Esophagus (tissue), 2 donors: ENCODE measurements at regions not wholly inside any gene's neighbourhood (a gene's known extent, or its start where the extent isn't known, plus 50 kb on each side); places are given as distances from the start of the nearest gene placed in this dataset.

Source experiments
- H3K27ac ChIP-seq, 2 donors: one replicate each; pipeline ENCODE4 v1.5.1; 2013; ENCODE audit warnings: low read depth in 2 of 2, mild to moderate bottlenecking in 2 of 2, inconsistent platforms in 1 of 2, low read length in 1 of 2, moderate library complexity in 1 of 2
- H3K27me3 ChIP-seq, 2 donors: one replicate each; pipeline ENCODE4 v1.6.1; 2013; ENCODE audit warnings: low read length in 2 of 2, control low read depth in 1 of 2, mild to moderate bottlenecking in 1 of 2; ENCODE audit not compliant: insufficient read depth in 2 of 2, control insufficient read depth in 1 of 2
- H3K36me3 ChIP-seq, 2 donors: one replicate each; pipeline ENCODE4 v1.6.1; 2013; ENCODE audit warnings: low read length in 1 of 2; ENCODE audit not compliant: control insufficient read depth in 2 of 2, insufficient read depth in 2 of 2
- H3K4me1 ChIP-seq, 2 donors: one replicate each; pipeline ENCODE4 v1.6.1; 2013; ENCODE audit warnings: low read length in 1 of 2; ENCODE audit not compliant: control insufficient read depth in 2 of 2, insufficient read depth in 2 of 2
- H3K4me3 ChIP-seq, 2 donors: one replicate each; pipeline ENCODE4 v1.5.1; 2013; ENCODE audit warnings: low read length in 2 of 2, mild to moderate bottlenecking in 2 of 2, low read depth in 1 of 2, moderate library complexity in 1 of 2
- H3K9me3 ChIP-seq, 2 donors: one replicate each; pipeline ENCODE4 v1.6.1; 2013; ENCODE audit warnings: mild to moderate bottlenecking in 2 of 2, low read depth in 1 of 2, low read length in 1 of 2, moderate library complexity in 1 of 2; ENCODE audit not compliant: control insufficient read depth in 2 of 2, insufficient read depth in 1 of 2
- whole genome bisulfite sequencing, 2 donors: extraction: QIAGEN DNeasy Blood & Tissue Kit; methylation state at CpG; one replicate each; pipeline ENCODE4 v1.1.7; 2013; 5-methylcytosine and 5-hydroxymethylcytosine counted together
- donor health status: healthy with polysubstance abuse.
- donor health status: Bipolar disorder and iron deficiency.

DNA sequence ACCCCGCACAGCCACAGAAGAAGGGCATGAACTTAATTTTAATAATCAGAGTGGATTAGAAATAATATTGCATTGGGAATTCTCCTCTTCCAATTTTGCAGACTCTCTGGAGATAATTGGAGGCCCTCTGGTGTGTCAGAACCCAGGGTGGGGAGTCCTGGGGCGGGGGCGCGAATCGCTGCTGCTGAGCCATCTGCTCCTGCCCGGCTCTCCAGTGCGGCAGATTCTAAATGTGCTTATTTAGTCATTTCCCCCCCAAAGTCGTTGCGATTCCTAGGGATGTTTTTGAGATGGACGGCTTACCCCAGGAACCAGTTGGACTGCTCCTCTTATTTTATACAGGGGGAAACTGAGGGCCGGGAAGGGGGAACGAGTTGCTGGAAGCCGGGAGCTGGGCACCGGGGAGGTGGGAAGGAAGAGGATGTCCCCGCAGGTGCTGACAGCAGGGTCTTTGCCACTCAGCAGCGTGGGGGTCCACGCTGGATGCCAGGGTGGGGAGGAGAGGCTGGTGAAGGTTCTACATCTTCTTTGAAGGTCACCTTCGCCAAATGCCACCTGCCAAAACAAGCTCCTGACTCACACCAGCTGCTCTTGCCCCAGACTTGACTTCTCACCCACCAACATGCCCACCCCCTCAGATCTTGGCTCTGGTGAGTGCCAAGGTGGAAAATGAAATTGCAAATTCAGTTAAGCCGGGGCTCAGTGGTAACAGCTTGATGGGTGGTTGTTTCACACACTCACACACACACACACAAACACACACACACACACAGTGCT, 91.3 kb upstream of the PRR23E start:
- H3K27ac ChIP-seq, result no peak overlapping the region
- H3K9me3 ChIP-seq, result no peaks in the 10 kb centered on the region
- H3K4me1 ChIP-seq, result peaks cover 0 to 3% of the 10 kb centered on the region in 2 donors
- H3K4me3 ChIP-seq, result no peak overlapping the region
- H3K36me3 ChIP-seq, result no peaks in the 10 kb centered on the region
- 87 to 88% methylated on average over 19 of the region's 19 CpGs for WGBS, 2 donors
- peaks cover 0 to 2% of the 10 kb centered on the region in 2 donors for H3K27me3 ChIP-seq

DNA sequence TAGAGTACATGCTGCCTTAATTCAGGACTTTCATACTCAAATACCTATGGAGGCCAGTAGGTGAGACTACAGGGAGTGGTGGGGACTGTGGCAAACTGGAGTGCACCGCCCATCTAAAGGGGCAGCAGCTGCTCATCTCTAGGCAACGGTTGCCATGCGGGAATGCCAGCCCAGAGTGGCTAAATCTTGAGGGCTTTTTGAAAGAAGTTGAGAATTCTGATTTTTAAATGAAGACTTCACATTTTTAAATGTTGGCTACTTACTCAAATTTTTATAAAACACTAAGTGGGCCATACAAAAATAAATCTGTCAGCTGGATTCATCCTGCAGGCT, 90.8 kb upstream of the PRR23E start:
- Histone ChIP-seq H3K27me3 (peaks cover 0 to 2% of the 10 kb centered on the region in 2 donors), H3K36me3 (no peaks in the 10 kb centered on the region), H3K9me3 (no peaks in the 10 kb centered on the region), H3K4me3 (no peak overlapping the region), H3K4me1 (peaks cover 0 to 3% of the 10 kb centered on the region in 2 donors), H3K27ac (no peak overlapping the region)
- 95 to 97% methylated on average over 3 of the region's 3 CpGs for WGBS, 2 donors

DNA sequence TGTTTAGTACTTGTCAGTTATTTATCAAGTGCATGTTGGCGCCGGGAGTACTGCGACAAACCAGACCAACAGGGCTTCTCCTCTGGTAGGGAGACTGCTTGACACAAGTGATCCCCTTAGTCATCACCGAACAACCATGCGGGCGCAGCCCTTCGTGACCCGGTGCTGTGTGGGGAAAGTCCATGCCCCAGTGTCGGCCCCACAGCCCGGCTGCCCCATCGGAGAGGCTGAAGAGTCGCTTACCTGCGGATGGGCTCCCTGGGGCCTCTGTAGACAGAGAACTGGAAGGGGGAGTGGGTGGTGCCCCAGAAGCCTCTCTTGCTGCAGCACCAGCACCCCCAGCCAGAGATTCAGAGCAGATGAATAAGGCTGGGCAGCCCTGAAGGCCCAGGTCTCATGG, 90.3 kb upstream of the PRR23E start:
- Histone ChIP-seq H3K27me3 (peaks cover 0 to 2% of the 10 kb centered on the region in 2 donors), H3K9me3 (no peaks in the 10 kb centered on the region), H3K4me3 (no peak overlapping the region), H3K36me3 (no peaks in the 10 kb centered on the region), H3K27ac (no peak overlapping the region), H3K4me1 (peaks cover 0 to 3% of the 10 kb centered on the region in 2 donors)
- WGBS, 2 donors, result 91 to 93% methylated on average over 13 of the region's 13 CpGs

DNA sequence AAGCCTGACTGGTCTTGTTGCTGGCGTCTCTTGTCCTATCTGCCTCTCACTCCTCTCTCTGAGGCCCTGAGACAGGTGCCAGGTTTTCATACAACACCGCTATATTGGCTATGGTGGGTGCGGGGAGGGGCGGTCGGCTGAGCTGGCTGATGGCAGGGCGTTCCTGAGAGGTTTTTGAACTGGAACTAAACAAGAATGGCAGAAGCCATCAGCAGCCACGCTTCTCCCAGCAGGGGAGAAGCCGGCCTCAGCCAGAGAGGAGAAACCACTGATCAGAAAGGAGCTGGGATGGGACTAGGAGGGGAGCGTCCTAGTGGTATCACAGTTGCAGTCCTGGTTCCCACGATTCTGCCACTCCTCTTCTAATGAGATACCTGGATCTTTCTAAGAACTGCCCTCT, 89.9 kb upstream of the PRR23E start:
- Histone ChIP-seq H3K4me3 (no peak overlapping the region), H3K27ac (no peak overlapping the region), H3K4me1 (peaks cover 0 to 3% of the 10 kb centered on the region in 2 donors), H3K36me3 (no peaks in the 10 kb centered on the region), H3K27me3 (peaks cover 0 to 2% of the 10 kb centered on the region in 2 donors), H3K9me3 (no peaks in the 10 kb centered on the region)
- 69 to 71% methylated on average over 10 of the region's 10 CpGs for WGBS, 2 donors

DNA sequence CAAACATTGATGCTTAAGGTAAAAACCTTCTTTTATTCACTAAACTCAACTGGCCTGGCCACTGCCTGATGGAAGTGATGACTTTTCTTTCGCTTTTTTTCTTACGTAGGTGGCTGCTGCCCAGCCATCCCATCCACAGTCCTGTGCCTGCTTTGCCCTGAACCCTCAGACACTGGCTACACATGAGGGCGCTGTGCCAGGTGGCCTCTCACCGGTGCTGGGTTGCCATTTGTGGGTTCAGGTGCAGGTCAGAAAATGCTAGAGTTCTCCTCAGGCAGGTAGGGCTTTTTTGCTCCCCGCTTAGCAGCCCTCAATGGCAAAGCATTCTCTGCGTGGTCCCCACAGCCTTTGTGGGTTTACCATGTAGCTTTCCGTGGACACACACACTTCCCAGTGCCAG, 88.3 kb upstream of the PRR23E start:
- H3K4me1 ChIP-seq, result peaks cover 0 to 3% of the 10 kb centered on the region in 2 donors
- H3K27me3 ChIP-seq, result peaks cover 0 to 2% of the 10 kb centered on the region in 2 donors
- no peaks in the 10 kb centered on the region for H3K36me3 ChIP-seq
- no peak overlapping the region for H3K4me3 ChIP-seq
- no peaks in the 10 kb centered on the region for H3K9me3 ChIP-seq
- WGBS, 2 donors, result 83 to 87% methylated on average over 7 of the region's 7 CpGs
- H3K27ac ChIP-seq, result no peak overlapping the region

DNA sequence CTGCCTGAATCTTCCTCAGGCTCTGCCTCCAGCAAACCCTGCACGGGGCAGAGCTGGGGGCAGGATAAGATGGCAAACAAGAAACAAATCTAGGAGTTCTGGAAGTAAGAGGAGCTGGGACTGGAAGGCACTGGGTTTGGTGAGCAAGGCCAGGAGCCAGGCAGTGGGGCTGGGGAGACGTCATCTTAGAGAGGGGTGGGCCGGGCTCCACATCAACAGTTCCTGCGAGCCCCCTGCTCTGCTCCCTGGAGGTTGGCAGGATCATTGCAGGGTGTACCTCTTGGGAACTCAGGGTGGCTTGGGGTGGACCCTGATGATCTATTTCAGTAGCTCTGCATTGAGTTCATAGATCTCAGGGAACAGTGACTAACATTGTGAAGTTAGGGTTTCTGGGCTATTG, 87.3 kb upstream of the PRR23E start:
- Histone ChIP-seq H3K9me3 (no peaks in the 10 kb centered on the region), H3K4me3 (no peak overlapping the region), H3K27ac (no peak overlapping the region), H3K27me3 (peaks cover 0 to 2% of the 10 kb centered on the region in 2 donors), H3K4me1 (peaks cover 0 to 3% of the 10 kb centered on the region in 2 donors), H3K36me3 (no peaks in the 10 kb centered on the region)
- WGBS, 2 donors, result 76 to 77% methylated on average over 4 of the region's 4 CpGs

DNA sequence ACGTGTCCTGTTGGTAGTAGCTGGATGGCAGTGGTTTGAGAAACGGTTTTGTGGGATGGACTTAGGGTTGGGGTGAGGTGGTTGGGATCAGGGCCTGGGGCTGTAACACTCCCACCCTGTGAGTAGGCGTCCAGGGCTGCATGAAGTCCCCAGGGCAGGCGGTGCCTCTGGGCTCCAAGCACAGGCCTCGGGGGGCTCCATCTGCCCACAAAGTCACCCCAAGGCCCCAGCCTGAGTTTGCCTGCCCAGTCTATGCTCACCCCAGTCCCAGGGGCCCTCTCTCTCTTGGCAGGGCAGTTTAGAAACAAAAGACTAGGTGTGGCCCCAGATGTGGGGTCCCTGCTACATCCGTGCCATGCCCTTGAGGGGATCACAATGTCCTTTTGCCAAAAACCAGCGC, 86.9 kb upstream of the PRR23E start:
- H3K4me1 ChIP-seq, result peaks cover 0 to 3% of the 10 kb centered on the region in 2 donors
- peaks cover 0 to 2% of the 10 kb centered on the region in 2 donors for H3K27me3 ChIP-seq
- H3K9me3 ChIP-seq, result no peaks in the 10 kb centered on the region
- no peak overlapping the region for H3K4me3 ChIP-seq
- H3K27ac ChIP-seq, result no peak overlapping the region
- no peaks in the 10 kb centered on the region for H3K36me3 ChIP-seq
- 79 to 82% methylated on average over 7 of the region's 7 CpGs for WGBS, 2 donors

DNA sequence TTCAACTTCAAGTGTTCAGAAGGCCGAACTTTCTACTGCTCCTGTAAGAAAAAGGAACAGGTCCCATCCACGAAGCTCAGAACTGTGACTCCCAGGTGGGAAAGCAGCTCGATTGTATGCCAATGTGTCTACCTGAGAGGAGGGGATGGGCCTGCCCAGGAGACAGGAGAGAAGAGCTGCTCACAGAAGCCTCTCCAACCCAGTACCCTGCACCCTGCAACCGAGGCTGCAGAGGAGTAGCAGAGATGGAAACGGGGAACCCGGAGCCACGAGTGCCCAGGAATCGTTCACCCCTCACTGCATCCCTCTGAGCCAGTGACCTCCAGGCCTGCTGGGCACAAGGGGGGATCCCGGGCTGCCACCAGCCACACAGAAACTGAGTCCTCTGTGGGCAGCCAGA, 86.5 kb upstream of the PRR23E start:
- no peaks in the 10 kb centered on the region for H3K9me3 ChIP-seq
- H3K4me1 ChIP-seq, result peaks cover 0 to 3% of the 10 kb centered on the region in 2 donors
- no peak overlapping the region for H3K4me3 ChIP-seq
- no peak overlapping the region for H3K27ac ChIP-seq
- H3K27me3 ChIP-seq, result peaks cover 0 to 2% of the 10 kb centered on the region in 2 donors
- no peaks in the 10 kb centered on the region for H3K36me3 ChIP-seq
- WGBS, 2 donors, result 78 to 79% methylated on average over 9 of the region's 9 CpGs

DNA sequence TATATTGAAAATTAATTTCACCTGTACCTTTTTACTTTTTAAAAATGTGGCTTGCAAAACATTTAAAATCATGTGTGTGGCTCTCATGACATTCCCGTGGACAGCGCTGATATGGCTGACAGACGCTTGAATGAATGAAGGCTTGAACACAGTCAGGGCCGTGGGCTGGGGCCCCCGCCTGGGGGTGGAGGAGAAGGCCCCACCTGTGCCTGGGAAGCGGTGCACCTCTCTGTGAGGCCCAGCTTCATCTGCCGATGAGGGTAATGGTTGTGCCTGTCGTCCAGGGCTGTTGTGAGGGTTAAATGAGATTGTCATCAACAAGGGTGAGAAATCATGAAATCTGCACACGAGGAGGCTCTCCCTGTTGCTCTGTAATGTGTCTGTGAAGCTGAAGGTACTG, 85.9 kb upstream of the PRR23E start:
- no peak overlapping the region for H3K27ac ChIP-seq
- H3K9me3 ChIP-seq, result no peaks in the 10 kb centered on the region
- no peak overlapping the region for H3K4me3 ChIP-seq
- WGBS, 2 donors, result 85 to 87% methylated on average over 9 of the region's 9 CpGs
- no peaks in the 10 kb centered on the region for H3K36me3 ChIP-seq
- peaks cover 0 to 3% of the 10 kb centered on the region in 2 donors for H3K4me1 ChIP-seq
- H3K27me3 ChIP-seq, result no peaks in the 10 kb centered on the region
